Endothelial cell of umbilical vein (primary cell): ENCODE measurements at regions not wholly inside any gene's neighbourhood (a gene's known extent, or its start where the extent isn't known, plus 50 kb on each side); places are given as distances from the start of the nearest gene placed in this dataset.

ENCODE experiments used
- BruUV-seq: library from RNA; stranded (reverse); fragments of 400-500 nt; replicated peaks from 2 replicates; lab custom pipeline; 2021; lab: Mats Ljungman, UMichigan
- CTCF ChIA-PET: fragments of 300-600, 350-600 bp; sonication (Branson Sonifier 250); formaldehyde crosslinking; loops from one replicate; lab custom pipeline; 2021; ENCODE audit warnings: antibody characterized with exemption, inconsistent platforms; lab: Charles Lee
- POLR2A ChIA-PET: fragments of 300-600, 350-600 bp; sonication (Branson Sonifier 250); formaldehyde crosslinking; loops from one replicate; lab custom pipeline; 2021; ENCODE audit warnings: antibody characterized with exemption, inconsistent platforms; lab: Charles Lee
- DNase-seq: peaks from one replicate; pipeline ENCODE4 v3.0.0-alpha.2; 2011; ENCODE audit warnings: low read depth, low spot score
- FAIRE-seq: peaks from 2 replicates; lab custom pipeline; 2011; peaks lifted over from hg19 to GRCh38; lab: Jason Lieb, UNC
- H2AFZ ChIP-seq: 2 replicates; pipeline ENCODE4 v1.6.0; 2012; ENCODE audit warnings: low read depth, low read length, control low read depth, inconsistent platforms
- H3K27ac ChIP-seq: 2 replicates; pipeline ENCODE4 v1.5.1; 2011; ENCODE audit warnings: low read depth, mild to moderate bottlenecking, control low read depth, low read length, moderate library complexity; ENCODE audit not compliant: insufficient read depth
- H3K27me3 ChIP-seq, 2 experiments: 2 replicates each; pipeline versions ENCODE4 v1.6.0 to v1.6.1; 2011; ENCODE audit warnings: low read length in 2 of 2, mixed read lengths in 1 of 2; ENCODE audit not compliant: control insufficient read depth in 2 of 2, insufficient read depth in 2 of 2
- H3K36me3 ChIP-seq, 2 experiments: 2 replicates in 1 of 2; 3 replicates in 1 of 2; pipeline ENCODE4 v1.5.1; 2011; ENCODE audit warnings: low read length in 2 of 2, mild to moderate bottlenecking in 1 of 2, moderate library complexity in 1 of 2; ENCODE audit not compliant: control insufficient read depth in 2 of 2, insufficient read depth in 2 of 2; ENCODE audit errors: extremely low read depth in 1 of 2
- H3K4me1 ChIP-seq: 3 replicates; pipeline ENCODE4 v1.5.1; 2011; ENCODE audit warnings: mild to moderate bottlenecking, low read length; ENCODE audit not compliant: control insufficient read depth, insufficient read depth; ENCODE audit errors: extremely low read depth
- H3K4me2 ChIP-seq: 2 replicates; pipeline ENCODE4 v1.6.1; 2011; ENCODE audit warnings: low read length, control low read depth, mixed read lengths; ENCODE audit not compliant: insufficient read depth
- H3K4me3 ChIP-seq, 3 experiments: fragments of 200-600 bp in 1 of 3; sonication (generic), shearing (Covaris generic) in 1 of 3; replicated peaks in 1 of 3; 2 replicates each; pipeline ENCODE4 v1.5.1; 2011 to 2016; ENCODE audit warnings: control low read depth in 3 of 3, low read length in 3 of 3, mild to moderate bottlenecking in 2 of 3, inconsistent platforms in 1 of 3, low read depth in 1 of 3, moderate library complexity in 1 of 3; ENCODE audit not compliant: insufficient read depth in 1 of 3
- H3K79me2 ChIP-seq: 2 replicates; pipeline ENCODE4 v1.6.0; 2012; ENCODE audit warnings: low read length, inconsistent platforms; ENCODE audit not compliant: control insufficient read depth, insufficient read depth
- H3K9ac ChIP-seq: replicated peaks from 2 replicates; pipeline ENCODE3; 2011; ENCODE audit warnings: low read length, control low read depth; ENCODE audit not compliant: insufficient read depth; ENCODE audit errors: extremely low read depth
- H3K9me1 ChIP-seq: replicated peaks from 3 replicates; pipeline ENCODE4 v1.6.0; 2011; ENCODE audit warnings: mild to moderate bottlenecking, low read length; ENCODE audit not compliant: control insufficient read depth, insufficient read depth; ENCODE audit errors: extremely low read depth
- H3K9me3 ChIP-seq: replicated peaks from 2 replicates; pipeline ENCODE4 v1.5.1; 2012; ENCODE audit warnings: low read length, inconsistent platforms; ENCODE audit not compliant: control insufficient read depth, insufficient read depth
- H4K20me1 ChIP-seq: replicated peaks from 2 replicates; pipeline ENCODE3; 2011; ENCODE audit warnings: mild to moderate bottlenecking, low read length; ENCODE audit not compliant: control insufficient read depth, insufficient read depth; ENCODE audit errors: extremely low read depth
- CTCF ChIP-seq, 2 donors: IDR thresholded peaks; 1 replicate in 1 of 2; 2 replicates in 1 of 2; pipeline ENCODE4 v1.5.1; 2011; ENCODE audit warnings: low read length in 2 of 2, mild to moderate bottlenecking in 2 of 2, moderate library complexity in 2 of 2, control low read depth in 1 of 2, inconsistent platforms in 1 of 2, low read depth in 1 of 2; ENCODE audit not compliant: insufficient read depth in 1 of 2; ENCODE audit errors: extremely low read depth in 1 of 2
- EZH2 ChIP-seq: IDR thresholded peaks from 2 replicates; pipeline ENCODE4 v1.6.1; 2012; ENCODE audit warnings: borderline replicate concordance, low read depth, mild to moderate bottlenecking, moderate library complexity, low read length, inconsistent platforms; ENCODE audit not compliant: severe bottlenecking
- FOS ChIP-seq: IDR thresholded peaks from 2 replicates; pipeline ENCODE4 v1.6.1; 2011; ENCODE audit warnings: mild to moderate bottlenecking, low read length, moderate library complexity, borderline replicate concordance; ENCODE audit not compliant: insufficient read depth
- GATA2 ChIP-seq: IDR thresholded peaks from 2 replicates; pipeline ENCODE4 v1.7.0; 2011; ENCODE audit warnings: low read depth, mild to moderate bottlenecking, moderate library complexity, mixed read lengths, low read length; ENCODE audit not compliant: insufficient read length, insufficient read depth
- JUN ChIP-seq: IDR thresholded peaks from 2 replicates; pipeline ENCODE4 v1.6.1; 2011; ENCODE audit warnings: borderline replicate concordance, low read depth; ENCODE audit not compliant: insufficient read length, insufficient read depth
- MYC ChIP-seq: IDR thresholded peaks from one replicate; pipeline ENCODE4 v1.6.1; 2011; ENCODE audit warnings: mild to moderate bottlenecking, low read depth, low read length
- POLR2A ChIP-seq: IDR thresholded peaks from 2 replicates; pipeline ENCODE4 v1.6.1; 2012; ENCODE audit warnings: low read depth, mild to moderate bottlenecking, control low read depth, low read length
- POLR2AphosphoS5 ChIP-seq: IDR thresholded peaks from 2 replicates; pipeline ENCODE4 v1.6.1; 2012; ENCODE audit warnings: low read depth, mild to moderate bottlenecking, control low read depth, low read length, moderate library complexity; ENCODE audit not compliant: insufficient read depth
- dilution Hi-C: fragments of 300-500 bp; cut with MboI; formaldehyde crosslinking; loops from one replicate; pipeline ENCODE4 v1.15.0; 2019; ENCODE audit warnings: low sequenced_read_pairs; ENCODE audit not compliant: extremely low pct_ligation_motif_present
- intact Hi-C: fragments of 100-400 bp; cut with micrococcal nuclease; formaldehyde crosslinking; loops from one replicate; pipeline ENCODE4 v1.10.0; 2022
- TF ChIP-seq, protein P1 (sequence below): IDR thresholded peaks from 2 replicates; pipeline ENCODE4 v1.6.1; 2011; ENCODE audit not compliant: insufficient read depth, insufficient read length

GRCh38 chr11:116527180-116527991 is 245.4 kb downstream of the BUD13 start:
- Histone ChIP-seq H3K4me1 (no peaks in the 10 kb centered on the region), H3K9ac (no peak overlapping the region), H3K36me3 (no peaks in the 10 kb centered on the region), H3K9me3 (no peaks in the 10 kb centered on the region), H3K9me1 (no peaks in the 10 kb centered on the region), H2AFZ (no peak overlapping the region), H3K79me2 (no peaks in the 10 kb centered on the region), H3K4me2 (no peak overlapping the region), H3K27me3 (peaks cover 8 to 14% of the 10 kb centered on the region in 2 experiments), H3K27ac (no peak overlapping the region), H3K4me3 (no peak overlapping the region), H4K20me1 (no peaks in the 10 kb centered on the region)
- FAIRE-seq = no peak
- TF ChIP-seq EZH2 (no peak), POLR2A (no peak), CTCF (IDR thresholded peaks at IDR 0.05; ENCODE audit: extremely low read depth in 1 of 2, insufficient read depth in 1 of 2, low read depth in 1 of 2, low read length in 2 of 2) (no peak), FOS (no peak), MYC (no peak), GATA2 (no peak), JUN (no peak), POLR2AphosphoS5 (no peak)
- TF ChIP-seq, protein P1, sequence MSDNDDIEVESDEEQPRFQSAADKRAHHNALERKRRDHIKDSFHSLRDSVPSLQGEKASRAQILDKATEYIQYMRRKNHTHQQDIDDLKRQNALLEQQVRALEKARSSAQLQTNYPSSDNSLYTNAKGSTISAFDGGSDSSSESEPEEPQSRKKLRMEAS = no peak
- no peak for DNase-seq
- dilution Hi-C loops = no loop called here
- ChIA-PET CTCF (interaction anchor here (2.0 kb wide), 1 partner anchor 14 kb away, joined by 7 read pairs; no protein-coding TSS in a partner anchor), POLR2A (no interaction called here)
- intact Hi-C loops = no loop called here
- BruUV-seq = no TSS peak
